Mesendoderm (in vitro differentiated cells): ENCODE measurements at regions not wholly inside any gene's neighbourhood (a gene's known extent, or its start where the extent isn't known, plus 50 kb on each side); places are given as distances from the start of the nearest gene placed in this dataset.

Experiments
- DNase-seq: peaks from one replicate; pipeline ENCODE4 v3.0.0; 2013
- H2AK5ac ChIP-seq: 2 replicates; pipeline ENCODE4 v1.6.1; 2013; ENCODE audit warnings: low read length, inconsistent platforms
- H2BK120ac ChIP-seq: 2 replicates; pipeline ENCODE4 v1.6.1; 2013; ENCODE audit warnings: low read depth, mild to moderate bottlenecking, low read length, moderate library complexity, mixed read lengths
- H2BK15ac ChIP-seq: replicated peaks from 2 replicates; pipeline ENCODE4 v1.6.1; 2013; ENCODE audit warnings: low read depth, mild to moderate bottlenecking, moderate library complexity
- H2BK5ac ChIP-seq: 2 replicates; pipeline ENCODE4 v1.6.1; 2013; ENCODE audit warnings: low read length, inconsistent platforms
- H3K18ac ChIP-seq: 2 replicates; pipeline ENCODE4 v1.6.1; 2013; ENCODE audit warnings: mild to moderate bottlenecking, low read length, mixed read lengths
- H3K23ac ChIP-seq: one replicate; pipeline ENCODE4 v1.6.1; 2013; ENCODE audit warnings: low read length
- H3K27ac ChIP-seq: 2 replicates; pipeline ENCODE4 v1.5.1; 2013; ENCODE audit warnings: low read depth, mild to moderate bottlenecking, inconsistent platforms, low read length, moderate library complexity
- H3K27me3 ChIP-seq: 2 replicates; pipeline ENCODE4 v1.6.1; 2013; ENCODE audit warnings: low read length, control low read depth, mild to moderate bottlenecking, inconsistent platforms; ENCODE audit not compliant: insufficient read depth, poor library complexity
- H3K36me3 ChIP-seq: 2 replicates; pipeline ENCODE4 v1.6.1; 2013; ENCODE audit warnings: low read length, inconsistent platforms; ENCODE audit not compliant: control insufficient read depth, insufficient read depth
- H3K4ac ChIP-seq: one replicate; pipeline ENCODE4 v1.6.1; 2013; ENCODE audit warnings: low read depth, mild to moderate bottlenecking, low read length, moderate library complexity
- H3K4me1 ChIP-seq: 2 replicates; pipeline ENCODE4 v1.6.1; 2013; ENCODE audit warnings: low read depth, low read length, inconsistent platforms; ENCODE audit not compliant: control insufficient read depth
- H3K4me2 ChIP-seq: 2 replicates; pipeline ENCODE4 v1.6.1; 2013; ENCODE audit warnings: low read length
- H3K4me3 ChIP-seq: 2 replicates; pipeline ENCODE4 v1.5.1; 2013; ENCODE audit warnings: mild to moderate bottlenecking, low read length
- H3K56ac ChIP-seq: one replicate; pipeline ENCODE4 v1.6.1; 2013; ENCODE audit warnings: low read length
- H3K79me1 ChIP-seq: 2 replicates; pipeline ENCODE4 v1.6.1; 2013; ENCODE audit warnings: low read length, inconsistent platforms
- H3K79me2 ChIP-seq: 2 replicates; pipeline ENCODE4 v1.6.1; 2013; ENCODE audit warnings: mild to moderate bottlenecking, low read length; ENCODE audit not compliant: control insufficient read depth, insufficient read depth
- H3K9ac ChIP-seq: 2 replicates; pipeline ENCODE4 v1.6.1; 2013; ENCODE audit warnings: low read length, inconsistent platforms
- H4K5ac ChIP-seq: one replicate; pipeline ENCODE4 v1.6.1; 2013; ENCODE audit warnings: low read length
- H4K8ac ChIP-seq: one replicate; pipeline ENCODE4 v1.6.1; 2013; ENCODE audit warnings: low read depth, mild to moderate bottlenecking, control low read depth, low read length, moderate library complexity
- WGBS: extraction: QIAGEN DNeasy Blood & Tissue Kit; methylation state at CpG from one replicate; pipeline ENCODE4 v1.1.7; 2013; ENCODE audit warnings: low lambda C conversion rate, missing lambda C conversion rate; ENCODE audit not compliant: insufficient coverage; ENCODE audit errors: extremely low coverage; 5-methylcytosine and 5-hydroxymethylcytosine counted together

DNA sequence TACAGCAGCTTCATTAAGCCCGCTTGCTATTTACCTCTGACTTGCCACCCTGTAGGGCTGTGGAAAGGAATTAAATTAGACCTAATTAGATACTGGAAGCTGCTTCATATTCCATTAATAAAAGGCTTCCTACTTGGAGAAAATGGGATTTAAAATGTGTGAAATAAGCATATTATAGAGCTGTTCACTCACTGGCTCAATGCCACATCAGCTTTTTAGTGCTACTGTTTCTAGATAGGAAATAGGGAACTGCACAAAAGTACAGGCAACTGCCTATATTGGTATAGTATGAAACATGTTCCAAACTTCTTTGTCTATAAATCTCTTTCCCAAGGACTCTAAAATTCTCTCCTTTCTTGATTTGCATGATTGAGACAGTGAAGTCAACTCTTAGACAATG lies 407.9 kb upstream of the AADAT start:
- DNase-seq = no peak
- H3K56ac ChIP-seq = no peak overlapping the region
- no peak overlapping the region for H3K18ac ChIP-seq
- H3K27ac ChIP-seq = no peak overlapping the region
- no peaks in the 10 kb centered on the region for H3K4me1 ChIP-seq
- no peak overlapping the region for H4K8ac ChIP-seq
- no peaks in the 10 kb centered on the region for H3K27me3 ChIP-seq
- no peak overlapping the region for H2BK5ac ChIP-seq
- H3K9ac ChIP-seq = no peak overlapping the region
- no peak overlapping the region for H4K5ac ChIP-seq
- H3K4ac ChIP-seq = no peak overlapping the region
- no peak overlapping the region for H2BK120ac ChIP-seq
- WGBS = no CpG with 5 or more reads among the region's 1 CpG
- no peak overlapping the region for H3K4me3 ChIP-seq
- no peak overlapping the region for H2AK5ac ChIP-seq
- no peak overlapping the region for H3K23ac ChIP-seq
- no peak overlapping the region for H3K4me2 ChIP-seq
- no peaks in the 10 kb centered on the region for H3K79me1 ChIP-seq
- no peak overlapping the region for H2BK15ac ChIP-seq
- no peaks in the 10 kb centered on the region for H3K79me2 ChIP-seq
- no peaks in the 10 kb centered on the region for H3K36me3 ChIP-seq

DNA sequence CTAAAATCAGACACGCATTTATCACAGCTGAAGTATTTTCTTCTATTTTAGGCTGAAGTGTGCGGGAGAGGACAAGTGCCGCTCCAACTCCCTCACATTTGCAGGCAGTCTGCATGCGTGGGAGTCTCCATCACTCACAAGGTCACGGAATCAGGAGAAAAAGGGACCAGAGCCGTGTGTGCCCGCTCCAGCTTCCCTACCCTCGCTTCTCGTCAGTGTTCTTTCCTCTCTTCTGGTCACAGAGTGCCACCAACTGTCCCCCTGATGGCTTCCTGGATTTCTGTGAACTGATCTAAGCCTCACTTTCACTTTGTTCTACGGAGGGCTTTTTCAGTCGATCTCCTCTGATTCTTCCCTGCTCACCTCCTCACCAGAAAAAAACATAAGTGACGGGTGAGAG lies 407.4 kb upstream of the AADAT start:
- H3K79me2 ChIP-seq = no peaks in the 10 kb centered on the region
- no peak overlapping the region for H2BK15ac ChIP-seq
- H4K8ac ChIP-seq = no peak overlapping the region
- no peaks in the 10 kb centered on the region for H3K79me1 ChIP-seq
- H3K27ac ChIP-seq = no peak overlapping the region
- no peaks in the 10 kb centered on the region for H3K27me3 ChIP-seq
- no peak for DNase-seq
- H3K4ac ChIP-seq = no peak overlapping the region
- no peaks in the 10 kb centered on the region for H3K4me1 ChIP-seq
- H3K23ac ChIP-seq = no peak overlapping the region
- H4K5ac ChIP-seq = no peak overlapping the region
- WGBS = no CpG with 5 or more reads among the region's 12 CpGs
- no peaks in the 10 kb centered on the region for H3K36me3 ChIP-seq
- no peak overlapping the region for H2BK5ac ChIP-seq
- H2AK5ac ChIP-seq = no peak overlapping the region
- no peak overlapping the region for H3K9ac ChIP-seq
- H3K4me2 ChIP-seq = no peak overlapping the region
- no peak overlapping the region for H3K4me3 ChIP-seq
- no peak overlapping the region for H2BK120ac ChIP-seq
- H3K56ac ChIP-seq = no peak overlapping the region
- no peak overlapping the region for H3K18ac ChIP-seq

DNA sequence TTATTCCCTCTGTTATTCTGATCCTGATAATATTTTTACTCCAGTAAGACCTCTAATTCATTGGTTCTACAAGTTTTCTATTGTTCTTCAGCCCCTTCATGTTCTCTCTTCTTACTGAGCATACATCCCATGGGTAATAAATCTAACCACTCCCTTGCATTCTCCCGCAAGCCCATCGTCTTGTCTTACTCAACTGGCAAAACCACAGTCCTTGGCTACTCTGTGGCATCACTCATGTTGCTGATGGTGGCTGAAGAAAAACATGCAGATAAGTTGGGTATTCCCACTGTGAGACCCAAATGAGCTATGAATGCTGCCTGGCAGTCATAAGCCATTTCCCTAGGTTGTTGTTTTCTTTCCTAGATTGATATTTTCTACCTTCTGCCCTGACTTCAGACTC lies 402.2 kb upstream of the AADAT start:
- H3K23ac ChIP-seq = no peak overlapping the region
- no peaks in the 10 kb centered on the region for H3K79me2 ChIP-seq
- no peak overlapping the region for H4K5ac ChIP-seq
- no peak overlapping the region for H2AK5ac ChIP-seq
- H2BK120ac ChIP-seq = no peak overlapping the region
- H3K4me1 ChIP-seq = no peaks in the 10 kb centered on the region
- H3K79me1 ChIP-seq = no peaks in the 10 kb centered on the region
- H3K27ac ChIP-seq = no peak overlapping the region
- no peak overlapping the region for H2BK15ac ChIP-seq
- H3K4ac ChIP-seq = no peak overlapping the region
- H4K8ac ChIP-seq = no peak overlapping the region
- no peak overlapping the region for H3K18ac ChIP-seq
- WGBS = no CpG with 5 or more reads among the region's 2 CpGs
- no peaks in the 10 kb centered on the region for H3K27me3 ChIP-seq
- H3K36me3 ChIP-seq = no peaks in the 10 kb centered on the region
- H3K4me2 ChIP-seq = no peak overlapping the region
- no peak overlapping the region for H2BK5ac ChIP-seq
- no peak overlapping the region for H3K9ac ChIP-seq
- DNase-seq = no peak
- no peak overlapping the region for H3K56ac ChIP-seq
- H3K4me3 ChIP-seq = no peak overlapping the region

DNA sequence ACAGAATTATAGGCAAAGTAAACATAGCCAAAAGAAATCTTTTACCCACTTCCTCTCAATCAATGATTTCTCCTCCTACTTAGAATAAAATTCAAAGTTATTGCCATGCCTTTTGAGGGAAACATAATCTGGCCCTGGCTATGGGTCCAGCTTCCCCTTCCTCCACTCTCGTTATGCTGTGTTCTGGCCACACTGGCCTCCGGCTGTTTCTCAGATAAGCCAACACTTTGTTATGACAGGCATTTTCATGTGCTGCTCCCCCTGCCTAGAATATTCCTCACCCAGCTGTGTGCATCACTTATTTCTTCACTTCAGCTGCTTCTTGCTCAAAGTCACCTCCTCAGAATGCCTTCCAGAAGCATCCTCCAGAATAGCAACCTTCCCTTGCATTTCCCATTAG lies 386.6 kb upstream of the AADAT start:
- no CpG with 5 or more reads among the region's 2 CpGs for WGBS

DNA sequence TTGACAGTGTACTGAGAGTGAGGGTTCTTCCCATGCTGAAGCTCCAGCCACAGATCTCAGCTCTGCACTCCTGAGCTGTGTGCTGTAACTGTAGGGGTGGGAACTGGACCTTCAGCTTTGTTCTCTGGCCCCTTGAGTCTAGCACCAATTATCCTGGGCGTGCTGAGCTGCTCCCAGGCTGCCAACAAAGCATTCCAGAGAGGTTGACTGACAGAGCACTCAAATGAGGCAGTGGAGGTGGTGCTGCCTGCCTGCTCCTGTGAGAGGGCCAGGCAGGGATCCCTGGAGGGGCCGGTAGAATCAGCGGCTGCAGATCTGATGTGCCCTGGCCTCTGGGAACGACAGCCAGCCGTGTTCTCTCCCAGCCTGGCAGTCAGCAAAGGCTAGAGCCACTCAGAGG lies 375.7 kb upstream of the AADAT start:
- H3K27me3 ChIP-seq = no peaks in the 10 kb centered on the region
- peaks cover 2% of the 10 kb centered on the region for H3K4me1 ChIP-seq
- H3K4me2 ChIP-seq = no peak overlapping the region
- no CpG with 5 or more reads among the region's 5 CpGs for WGBS
- H3K79me1 ChIP-seq = no peaks in the 10 kb centered on the region
- no peak overlapping the region for H3K27ac ChIP-seq
- no peak overlapping the region for H2BK5ac ChIP-seq
- no peak overlapping the region for H3K9ac ChIP-seq
- H3K79me2 ChIP-seq = no peaks in the 10 kb centered on the region
- no peak overlapping the region for H2BK15ac ChIP-seq
- peak; percentile 82 for DNase-seq
- no peak overlapping the region for H3K4me3 ChIP-seq
- no peaks in the 10 kb centered on the region for H3K36me3 ChIP-seq
- H3K18ac ChIP-seq = no peak overlapping the region
- H3K56ac ChIP-seq = peak overlapping the region; percentile 22
- H4K8ac ChIP-seq = no peak overlapping the region
- no peak overlapping the region for H2BK120ac ChIP-seq
- no peak overlapping the region for H2AK5ac ChIP-seq
- H3K4ac ChIP-seq = no peak overlapping the region
- H4K5ac ChIP-seq = no peak overlapping the region
- H3K23ac ChIP-seq = no peak overlapping the region

More for the DNA sequence above, 386.6 kb upstream of the AADAT start:
- no peaks in the 10 kb centered on the region for H3K27me3 ChIP-seq
- H4K8ac ChIP-seq = no peak overlapping the region
- no peaks in the 10 kb centered on the region for H3K36me3 ChIP-seq
- no peak overlapping the region for H3K56ac ChIP-seq
- no peaks in the 10 kb centered on the region for H3K79me2 ChIP-seq
- H2BK15ac ChIP-seq = no peak overlapping the region
- H3K79me1 ChIP-seq = no peaks in the 10 kb centered on the region
- no peak overlapping the region for H3K9ac ChIP-seq
- no peak overlapping the region for H3K27ac ChIP-seq
- no peak overlapping the region for H3K4ac ChIP-seq
- no peak overlapping the region for H3K4me2 ChIP-seq
- no peak overlapping the region for H3K18ac ChIP-seq
- H3K4me3 ChIP-seq = no peak overlapping the region
- no peaks in the 10 kb centered on the region for H3K4me1 ChIP-seq
- H2BK120ac ChIP-seq = no peak overlapping the region
- DNase-seq = no peak
- no peak overlapping the region for H2AK5ac ChIP-seq
- no peak overlapping the region for H3K23ac ChIP-seq
- H4K5ac ChIP-seq = no peak overlapping the region
- H2BK5ac ChIP-seq = no peak overlapping the region

DNA sequence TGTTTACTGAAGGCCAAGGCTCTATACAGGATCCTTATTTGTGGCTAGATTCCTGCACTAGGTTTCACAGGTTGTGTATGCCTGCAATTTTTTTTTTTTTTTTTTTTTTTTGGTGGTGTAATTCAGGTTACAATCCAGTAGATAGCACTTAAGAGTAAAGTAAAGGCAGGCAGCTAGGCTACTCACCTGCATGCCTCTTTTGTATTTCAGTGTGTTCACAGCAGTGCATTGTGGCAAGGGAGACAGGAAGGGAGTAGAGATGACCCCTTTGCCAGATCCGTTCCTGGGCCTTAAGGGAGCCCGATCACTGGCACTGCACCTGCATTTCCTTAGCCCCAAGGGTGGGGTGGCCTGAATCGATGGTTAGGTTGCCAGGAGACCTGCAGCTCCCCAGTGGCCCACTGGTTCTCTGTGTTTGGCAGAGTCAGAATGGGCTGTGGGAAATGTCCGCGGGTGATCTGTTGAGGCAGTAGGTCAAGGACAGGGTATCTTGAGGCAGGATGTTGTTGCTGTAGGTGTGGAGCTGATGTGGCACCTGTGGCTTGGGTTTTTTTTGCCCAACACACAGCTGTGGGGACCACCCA lies 374.9 kb upstream of the AADAT start:
- WGBS = no CpG with 5 or more reads among the region's 5 CpGs
- Histone ChIP-seq H2AK5ac (no peak overlapping the region), H3K56ac (no peak overlapping the region), H2BK120ac (no peak overlapping the region), H3K18ac (no peak overlapping the region), H4K5ac (no peak overlapping the region), H2BK15ac (no peak overlapping the region), H3K27me3 (no peaks in the 10 kb centered on the region), H3K4me2 (no peak overlapping the region), H3K79me1 (no peaks in the 10 kb centered on the region), H4K8ac (no peak overlapping the region), H3K4ac (no peak overlapping the region), H3K9ac (no peak overlapping the region), H3K27ac (no peak overlapping the region), H2BK5ac (no peak overlapping the region), H3K79me2 (no peaks in the 10 kb centered on the region), H3K4me3 (no peak overlapping the region), H3K23ac (no peak overlapping the region), H3K36me3 (no peaks in the 10 kb centered on the region), H3K4me1 (peaks cover 2% of the 10 kb centered on the region)
- peak; percentile 64 for DNase-seq
